ENCODE measurements at regions not wholly inside any gene's neighbourhood (a gene's known extent, or its start where the extent isn't known, plus 50 kb on each side); places are given as distances from the start of the nearest gene placed in this dataset.

DNA sequence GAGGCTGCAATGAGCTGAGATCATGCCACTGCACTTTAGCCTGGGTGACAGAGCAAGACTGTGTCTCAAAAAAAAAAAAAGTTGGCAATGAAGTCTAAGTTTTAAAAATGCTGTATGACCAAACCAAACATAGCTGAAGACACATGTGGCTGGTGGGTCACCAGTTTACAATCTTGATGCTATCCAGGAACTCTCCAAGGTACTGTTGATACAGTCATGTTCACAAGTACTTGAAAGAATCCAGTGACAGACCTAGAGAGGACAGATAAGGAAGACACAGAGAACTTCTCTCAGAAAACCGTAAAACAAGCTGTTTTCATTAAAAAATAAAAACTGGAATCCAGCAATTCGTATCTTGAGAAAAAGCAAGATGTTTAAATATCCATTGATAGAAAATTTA is 95.7 kb downstream of the ACTBL2 start:
- Histone ChIP-seq H3K27ac (no peak overlapping the region), H3K4me1 (no peaks in the 10 kb centered on the region), H3K27me3 (no peaks in the 10 kb centered on the region), H3K9me3 (no peaks in the 10 kb centered on the region), H3K36me3 (ENCODE audit: low read depth, missing control alignments) (no peaks in the 10 kb centered on the region), H3K4me3 (no peak overlapping the region)
- DNase-seq = no peak
- 71 to 73% methylated on average over 2 of the region's 2 CpGs for WGBS, 2 donors
- intact Hi-C loops (cut with DNase I; ENCODE audit: low total_unique reads) = no loop called here
- TF ChIP-seq, protein P1, sequence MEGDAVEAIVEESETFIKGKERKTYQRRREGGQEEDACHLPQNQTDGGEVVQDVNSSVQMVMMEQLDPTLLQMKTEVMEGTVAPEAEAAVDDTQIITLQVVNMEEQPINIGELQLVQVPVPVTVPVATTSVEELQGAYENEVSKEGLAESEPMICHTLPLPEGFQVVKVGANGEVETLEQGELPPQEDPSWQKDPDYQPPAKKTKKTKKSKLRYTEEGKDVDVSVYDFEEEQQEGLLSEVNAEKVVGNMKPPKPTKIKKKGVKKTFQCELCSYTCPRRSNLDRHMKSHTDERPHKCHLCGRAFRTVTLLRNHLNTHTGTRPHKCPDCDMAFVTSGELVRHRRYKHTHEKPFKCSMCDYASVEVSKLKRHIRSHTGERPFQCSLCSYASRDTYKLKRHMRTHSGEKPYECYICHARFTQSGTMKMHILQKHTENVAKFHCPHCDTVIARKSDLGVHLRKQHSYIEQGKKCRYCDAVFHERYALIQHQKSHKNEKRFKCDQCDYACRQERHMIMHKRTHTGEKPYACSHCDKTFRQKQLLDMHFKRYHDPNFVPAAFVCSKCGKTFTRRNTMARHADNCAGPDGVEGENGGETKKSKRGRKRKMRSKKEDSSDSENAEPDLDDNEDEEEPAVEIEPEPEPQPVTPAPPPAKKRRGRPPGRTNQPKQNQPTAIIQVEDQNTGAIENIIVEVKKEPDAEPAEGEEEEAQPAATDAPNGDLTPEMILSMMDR (IDR thresholded peaks at IDR 0.05) = no peak
- no peak for TF ChIP-seq POLR2A (IDR thresholded peaks at IDR 0.05)

DNA sequence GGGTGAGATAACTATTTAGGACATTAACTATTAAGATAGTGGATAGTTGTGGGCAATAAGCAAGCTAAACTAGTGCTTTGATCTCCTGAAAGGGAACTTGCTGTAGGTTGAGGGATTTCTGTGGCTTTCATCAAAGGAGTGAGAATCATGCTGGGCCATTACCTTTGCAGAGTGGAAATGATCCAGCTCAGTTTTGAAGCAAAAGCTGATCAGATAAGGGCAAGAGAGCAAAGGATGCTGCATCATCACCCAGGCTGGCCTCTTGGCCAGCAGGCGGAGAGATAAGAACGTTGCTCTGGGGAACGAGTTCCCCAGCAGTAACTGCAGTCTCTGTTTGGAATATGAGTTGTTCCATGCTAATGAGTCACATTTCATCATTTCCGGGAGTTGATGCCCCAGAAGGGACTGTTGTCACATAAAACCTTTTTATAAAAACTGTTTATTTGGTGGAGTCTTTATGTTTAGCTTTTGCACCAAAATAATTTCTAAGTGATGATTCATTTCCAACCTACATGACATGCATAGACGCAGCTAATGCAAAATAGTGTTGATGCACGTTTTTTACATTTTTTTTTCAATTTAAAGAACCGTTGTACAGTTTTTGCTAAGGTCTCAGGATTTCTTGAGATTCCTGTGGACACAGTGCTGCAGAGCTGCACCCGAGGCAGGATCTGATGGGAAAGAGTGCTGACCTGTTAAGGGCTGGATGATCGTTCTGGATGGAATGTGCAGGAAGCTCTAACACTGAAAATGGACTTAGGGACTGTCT is 99.3 kb downstream of the ACTBL2 start:
- intact Hi-C loops (cut with DNase I; ENCODE audit: low total_unique reads) = no loop called here
- WGBS, 2 donors = 45 to 47% methylated on average over 9 of the region's 9 CpGs
- no peak for DNase-seq
- Histone ChIP-seq H3K36me3 (ENCODE audit: low read depth, missing control alignments) (no peaks in the 10 kb centered on the region), H3K9me3 (no peaks in the 10 kb centered on the region), H3K4me3 (no peak overlapping the region), H3K27ac (no peak overlapping the region), H3K27me3 (no peaks in the 10 kb centered on the region), H3K4me1 (no peaks in the 10 kb centered on the region)
- TF ChIP-seq, protein P1 (IDR thresholded peaks at IDR 0.05) = no peak
- TF ChIP-seq POLR2A (IDR thresholded peaks at IDR 0.05) = no peak

DNA sequence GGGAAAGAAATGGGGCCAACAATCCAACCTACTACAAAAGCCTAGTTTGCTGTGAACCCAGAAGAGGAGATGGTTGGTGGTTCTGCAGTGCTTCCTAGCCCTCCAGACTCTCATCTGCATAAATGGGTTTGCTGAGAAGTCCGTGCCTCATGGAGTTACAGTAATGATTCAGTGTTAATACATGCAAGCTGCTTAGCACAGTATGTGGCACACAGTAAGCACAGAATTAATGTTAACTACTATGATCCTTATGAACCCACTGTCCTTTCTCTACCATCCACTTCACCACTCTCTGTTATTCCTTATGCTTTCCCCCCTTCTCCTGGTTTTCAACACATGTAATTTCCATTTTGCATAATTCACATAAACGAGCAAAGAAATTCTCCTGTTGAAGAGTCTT is 100.0 kb downstream of the ACTBL2 start:
- no peak overlapping the region for H3K4me3 ChIP-seq
- DNase-seq = no peak
- 82 to 84% methylated on average over 2 of the region's 2 CpGs for WGBS, 2 donors
- no peaks in the 10 kb centered on the region for H3K4me1 ChIP-seq
- H3K27me3 ChIP-seq = no peaks in the 10 kb centered on the region
- TF ChIP-seq, protein P1 (IDR thresholded peaks at IDR 0.05) = no peak
- TF ChIP-seq POLR2A (IDR thresholded peaks at IDR 0.05) = no peak
- no peaks in the 10 kb centered on the region for H3K9me3 ChIP-seq
- intact Hi-C loops (cut with DNase I; ENCODE audit: low total_unique reads) = no loop called here
- H3K27ac ChIP-seq = no peak overlapping the region
- H3K36me3 ChIP-seq (ENCODE audit: low read depth, missing control alignments) = no peaks in the 10 kb centered on the region

DNA sequence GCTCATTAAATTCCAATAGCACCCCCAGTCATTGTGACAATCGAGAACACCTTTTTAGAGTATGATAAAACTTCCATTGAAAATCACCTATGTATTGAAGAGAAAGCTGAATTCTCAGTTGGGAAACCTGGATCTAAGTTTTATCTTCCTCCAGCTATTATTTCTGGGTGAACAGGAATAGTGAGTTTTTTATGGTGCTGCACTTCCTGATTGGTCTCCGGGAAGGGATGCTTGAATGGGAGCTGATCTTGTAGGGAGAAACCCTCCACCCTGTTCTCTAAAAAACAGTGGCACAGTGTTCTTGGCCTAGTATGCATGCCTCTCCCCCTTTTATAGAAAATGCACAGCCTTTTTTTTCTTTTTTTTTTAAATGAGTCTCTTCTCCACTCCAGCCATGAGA is 112.2 kb downstream of the ACTBL2 start:
- Histone ChIP-seq H3K4me3 (no peak overlapping the region), H3K27ac (no peak overlapping the region), H3K27me3 (no peaks in the 10 kb centered on the region), H3K9me3 (no peaks in the 10 kb centered on the region), H3K4me1 (no peaks in the 10 kb centered on the region), H3K36me3 (ENCODE audit: low read depth, missing control alignments) (no peaks in the 10 kb centered on the region)
- whole genome bisulfite sequencing, 2 donors = 81 to 95% methylated on average over 2 of the region's 2 CpGs
- intact Hi-C loops (cut with DNase I; ENCODE audit: low total_unique reads) = no loop called here
- no peak for DNase-seq
- TF ChIP-seq POLR2A (IDR thresholded peaks at IDR 0.05) = no peak
- TF ChIP-seq, protein P1 (IDR thresholded peaks at IDR 0.05) = no peak

DNA sequence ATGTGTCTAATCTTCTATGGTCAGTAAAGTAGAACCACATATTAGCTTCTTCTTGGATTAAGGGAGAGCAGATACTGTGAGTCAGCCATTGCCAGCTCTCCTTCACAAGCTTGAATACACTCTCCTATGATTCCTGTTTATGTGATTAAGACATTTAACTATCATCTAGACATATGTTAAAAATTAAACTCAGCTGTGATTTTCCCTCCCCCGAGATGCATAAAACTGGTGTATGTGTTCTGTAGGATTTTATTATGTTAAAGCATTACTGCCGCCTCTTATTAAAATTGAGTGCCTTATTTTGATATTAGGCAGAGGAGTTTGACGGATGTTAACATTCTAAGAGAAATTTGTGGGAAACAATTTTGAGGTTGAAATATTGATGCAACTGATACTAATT is 114.6 kb downstream of the ACTBL2 start:
- Histone ChIP-seq H3K4me1 (no peaks in the 10 kb centered on the region), H3K9me3 (no peaks in the 10 kb centered on the region), H3K4me3 (no peak overlapping the region), H3K36me3 (ENCODE audit: low read depth, missing control alignments) (no peaks in the 10 kb centered on the region), H3K27me3 (no peaks in the 10 kb centered on the region), H3K27ac (no peak overlapping the region)
- intact Hi-C loops (cut with DNase I; ENCODE audit: low total_unique reads) = no loop called here
- DNase-seq = no peak
- TF ChIP-seq, protein P1 (IDR thresholded peaks at IDR 0.05) = no peak
- no peak for TF ChIP-seq POLR2A (IDR thresholded peaks at IDR 0.05)
- WGBS, 2 donors = 85% methylated on average over 3 of the region's 3 CpGs
